Suppressor macrophage treated with lipopolysaccharide for 4 hours (primary cell): ENCODE measurements at regions not wholly inside any gene's neighbourhood (a gene's known extent, or its start where the extent isn't known, plus 50 kb on each side); places are given as distances from the start of the nearest gene placed in this dataset.
A peak's percentile ranks its signal among the peaks of the same experiment; 100 is the strongest.

ENCODE experiments used
- DNase-seq: peaks from one replicate; pipeline ENCODE4 v3.0.0-alpha.2; 2020

GRCh38 chr2:71801969-71802368, 345.7 kb downstream of the CYP26B1 start:
- peak; percentile 12 for DNase-seq

GRCh38 chr2:71801556-71801955, 346.1 kb downstream of the CYP26B1 start:
- no peak for DNase-seq

- no peak for DNase-seq
These were observed 346.8 kb downstream of the CYP26B1 start for GRCh38 chr2:71800851-71801250.

- no peak for DNase-seq
These were observed 346.9 kb downstream of the DYSF start for GRCh38 chr2:71800106-71800809.

- DNase-seq, result no peak
These were observed 345.7 kb downstream of the DYSF start for GRCh38 chr2:71799013-71799575.

- DNase-seq, result peak; percentile 65
These were observed 345.1 kb downstream of the DYSF start for GRCh38 chr2:71798266-71799012.

- DNase-seq, result no peak
These were observed 343.9 kb downstream of the DYSF start for GRCh38 chr2:71797035-71797810.

GRCh38 chr2:71796174-71796593, 342.8 kb downstream of the DYSF start:
- no peak for DNase-seq

GRCh38 chr2:71795486-71795885, 342.1 kb downstream of the DYSF start:
- no peak for DNase-seq

GRCh38 chr2:71794611-71795010, 341.2 kb downstream of the DYSF start:
- no peak for DNase-seq

GRCh38 chr2:71793926-71794325, 340.6 kb downstream of the DYSF start:
- DNase-seq, result no peak

GRCh38 chr2:71792926-71793761, 339.8 kb downstream of the DYSF start:
- DNase-seq, result no peak

- DNase-seq, result no peak
These were observed 338.3 kb downstream of the DYSF start for GRCh38 chr2:71791501-71792135.

GRCh38 chr2:71791061-71791450, 337.7 kb downstream of the DYSF start:
- no peak for DNase-seq

- no peak for DNase-seq
These were observed 337.1 kb downstream of the DYSF start for GRCh38 chr2:71790226-71791060.

- no peak for DNase-seq
These were observed 336.3 kb downstream of the DYSF start for GRCh38 chr2:71789556-71790204.

GRCh38 chr2:71788601-71789240, 335.4 kb downstream of the DYSF start:
- DNase-seq, result no peak

- DNase-seq, result no peak
These were observed 334.8 kb downstream of the DYSF start for GRCh38 chr2:71788186-71788525.

GRCh38 chr2:71787476-71788185, 334.3 kb downstream of the DYSF start:
- no peak for DNase-seq

- DNase-seq, result no peak
These were observed 333.7 kb downstream of the DYSF start for GRCh38 chr2:71787108-71787415.
